Glutamatergic neuron (in vitro differentiated cells): ENCODE measurements at regions not wholly inside any gene's neighbourhood (a gene's known extent, or its start where the extent isn't known, plus 50 kb on each side); places are given as distances from the start of the nearest gene placed in this dataset.
"Not testable (repeated sequence)": the region's sequence is repeated elsewhere in the genome, so short reads cannot be mapped to it uniquely, and the experiment has no call there.

Experiments
- DNase-seq: peaks from one replicate; pipeline ENCODE4 v3.0.0; 2022
- H3K27ac Mint-ChIP-seq: one replicate; pipeline ENCODE4 v1.8.0; 2020; ENCODE audit warnings: mild to moderate bottlenecking, mixed read lengths, inconsistent platforms; ENCODE audit not compliant: unreplicated experiment
- H3K27me3 Mint-ChIP-seq: one replicate; pipeline ENCODE4 v1.8.0; 2020; ENCODE audit warnings: mild to moderate bottlenecking, moderate library complexity, mixed read lengths, inconsistent platforms; ENCODE audit not compliant: unreplicated experiment
- H3K36me3 Mint-ChIP-seq: one replicate; pipeline ENCODE4 v1.8.0; 2020; ENCODE audit warnings: mild to moderate bottlenecking, mixed read lengths, inconsistent platforms; ENCODE audit not compliant: unreplicated experiment
- H3K4me1 Mint-ChIP-seq: one replicate; pipeline ENCODE4 v1.8.0; 2020; ENCODE audit warnings: mild to moderate bottlenecking, low read depth, mixed read lengths, inconsistent platforms; ENCODE audit not compliant: unreplicated experiment
- H3K4me3 Mint-ChIP-seq: one replicate; pipeline ENCODE4 v1.8.0; 2020; ENCODE audit warnings: mild to moderate bottlenecking, mixed read lengths, inconsistent platforms; ENCODE audit not compliant: unreplicated experiment
- H3K9me3 Mint-ChIP-seq: one replicate; pipeline ENCODE4 v1.8.0; 2020; ENCODE audit warnings: mild to moderate bottlenecking, moderate library complexity, mixed read lengths, inconsistent platforms; ENCODE audit not compliant: unreplicated experiment
- TF ChIP-seq, protein P1 (sequence below): fragments of 200-600 bp; sonication (generic); IDR thresholded peaks from one replicate; pipeline ENCODE4 v1.5.0; 2021; ENCODE audit not compliant: partially characterized antibody, unreplicated experiment

DNA sequence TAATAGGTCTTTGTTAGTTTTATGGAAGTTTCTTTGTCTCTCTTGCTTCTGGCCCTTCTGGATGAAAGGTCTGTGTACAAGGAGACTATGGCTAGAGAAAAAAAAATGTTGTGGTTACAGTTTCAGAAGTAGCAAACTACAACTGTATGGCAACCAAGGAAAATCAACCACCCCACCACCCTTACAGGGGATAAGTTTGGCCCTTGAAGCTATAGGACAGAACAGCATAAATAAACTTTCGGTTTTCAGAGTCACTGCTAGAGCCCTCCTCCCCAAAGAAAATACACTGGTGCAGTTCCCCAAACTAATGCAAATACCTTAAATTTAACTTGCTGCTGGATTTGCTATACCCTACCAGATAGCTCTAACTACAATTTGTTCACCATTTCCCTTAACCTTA is 1216.7 kb downstream of the EFNA5 start:
- Mint-ChIP-seq H3K4me3 (no peak overlapping the region), H3K9me3 (no peaks in the 10 kb centered on the region)

DNA sequence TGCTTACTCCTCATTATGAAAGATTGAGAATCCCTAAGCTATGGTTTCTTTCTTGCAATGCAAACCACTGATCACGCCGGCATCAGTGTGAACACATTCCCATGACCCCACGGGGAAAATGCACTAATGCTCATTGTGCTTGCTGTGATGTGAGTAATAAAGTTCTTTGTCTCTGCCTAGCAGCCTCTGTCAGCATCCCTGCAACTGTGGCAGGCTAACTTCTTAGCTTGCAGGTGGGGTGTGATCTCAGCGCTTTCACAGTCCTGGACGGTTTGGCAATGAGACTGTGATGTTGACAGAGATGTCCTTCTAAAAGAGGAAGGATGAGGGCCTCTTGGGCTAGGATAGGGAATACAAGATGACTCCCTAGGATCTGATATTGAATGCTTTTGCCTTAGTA is 1218.7 kb downstream of the EFNA5 start:
- Mint-ChIP-seq H3K27me3 (no peaks in the 10 kb centered on the region), H3K36me3 (no peaks in the 10 kb centered on the region)

More for the DNA sequence above, 1216.7 kb downstream of the EFNA5 start:
- Mint-ChIP-seq H3K27ac (no peak overlapping the region), H3K36me3 (no peaks in the 10 kb centered on the region), H3K27me3 (no peaks in the 10 kb centered on the region), H3K4me1 (no peaks in the 10 kb centered on the region)
- TF ChIP-seq, protein P1, sequence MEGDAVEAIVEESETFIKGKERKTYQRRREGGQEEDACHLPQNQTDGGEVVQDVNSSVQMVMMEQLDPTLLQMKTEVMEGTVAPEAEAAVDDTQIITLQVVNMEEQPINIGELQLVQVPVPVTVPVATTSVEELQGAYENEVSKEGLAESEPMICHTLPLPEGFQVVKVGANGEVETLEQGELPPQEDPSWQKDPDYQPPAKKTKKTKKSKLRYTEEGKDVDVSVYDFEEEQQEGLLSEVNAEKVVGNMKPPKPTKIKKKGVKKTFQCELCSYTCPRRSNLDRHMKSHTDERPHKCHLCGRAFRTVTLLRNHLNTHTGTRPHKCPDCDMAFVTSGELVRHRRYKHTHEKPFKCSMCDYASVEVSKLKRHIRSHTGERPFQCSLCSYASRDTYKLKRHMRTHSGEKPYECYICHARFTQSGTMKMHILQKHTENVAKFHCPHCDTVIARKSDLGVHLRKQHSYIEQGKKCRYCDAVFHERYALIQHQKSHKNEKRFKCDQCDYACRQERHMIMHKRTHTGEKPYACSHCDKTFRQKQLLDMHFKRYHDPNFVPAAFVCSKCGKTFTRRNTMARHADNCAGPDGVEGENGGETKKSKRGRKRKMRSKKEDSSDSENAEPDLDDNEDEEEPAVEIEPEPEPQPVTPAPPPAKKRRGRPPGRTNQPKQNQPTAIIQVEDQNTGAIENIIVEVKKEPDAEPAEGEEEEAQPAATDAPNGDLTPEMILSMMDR: no peak
- DNase-seq: no peak

DNA sequence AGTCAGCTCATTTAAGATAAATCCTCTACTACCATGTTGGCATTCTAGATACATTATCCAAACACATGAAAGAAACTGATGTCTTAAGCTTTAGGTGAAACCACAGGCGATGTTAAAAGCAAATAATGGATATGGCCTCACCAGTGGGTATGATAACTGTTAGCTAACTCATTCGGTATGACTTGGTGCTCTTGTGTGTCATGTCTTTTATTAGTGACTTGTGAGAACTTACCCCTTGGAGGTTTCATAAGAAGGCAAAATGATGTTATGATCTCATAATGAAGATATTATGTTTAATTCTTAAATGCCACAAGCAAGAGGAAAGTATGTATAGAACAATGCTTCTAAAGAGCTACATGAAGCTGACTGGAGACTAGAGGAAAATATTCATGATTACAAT is 1227.0 kb downstream of the EFNA5 start:
- Mint-ChIP-seq H3K27me3 (no peaks in the 10 kb centered on the region), H3K27ac (no peak overlapping the region), H3K36me3 (no peaks in the 10 kb centered on the region), H3K9me3 (no peaks in the 10 kb centered on the region), H3K4me1 (peaks cover 5% of the 10 kb centered on the region), H3K4me3 (no peak overlapping the region)
- TF ChIP-seq, protein P1: no peak
- no peak for DNase-seq

More for the DNA sequence above, 1218.7 kb downstream of the EFNA5 start:
- no peak overlapping the region for H3K27ac Mint-ChIP-seq
- H3K4me3 Mint-ChIP-seq: no peak overlapping the region
- no peaks in the 10 kb centered on the region for H3K9me3 Mint-ChIP-seq
- H3K4me1 Mint-ChIP-seq: no peaks in the 10 kb centered on the region
- TF ChIP-seq, protein P1: no peak
- DNase-seq: peak; percentile 17

DNA sequence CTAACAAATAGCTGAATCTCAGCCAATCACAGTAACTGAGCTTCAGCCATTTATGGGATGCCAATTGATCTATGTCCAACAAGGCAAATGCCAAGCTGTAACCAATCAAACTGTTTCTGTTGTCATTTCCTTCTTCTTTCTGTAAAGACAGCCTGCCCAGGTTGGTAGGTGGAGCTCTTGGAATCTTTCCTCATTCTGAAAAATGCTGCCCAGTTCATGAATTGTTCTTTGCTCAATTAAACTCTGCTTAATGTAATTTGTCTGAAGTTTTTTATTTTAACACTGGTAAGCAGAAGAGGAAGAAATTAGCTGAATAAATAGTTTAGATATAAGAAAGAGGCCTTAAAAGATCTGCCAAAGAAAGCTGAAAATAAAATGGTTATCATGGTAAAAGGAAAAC is 1235.6 kb downstream of the EFNA5 start:
- Mint-ChIP-seq H3K9me3 (no peaks in the 10 kb centered on the region), H3K27me3 (no peaks in the 10 kb centered on the region), H3K4me3 (no peak overlapping the region), H3K4me1 (peaks cover 10% of the 10 kb centered on the region), H3K36me3 (no peaks in the 10 kb centered on the region), H3K27ac (no peak overlapping the region)
- no peak for DNase-seq
- TF ChIP-seq, protein P1: no peak

DNA sequence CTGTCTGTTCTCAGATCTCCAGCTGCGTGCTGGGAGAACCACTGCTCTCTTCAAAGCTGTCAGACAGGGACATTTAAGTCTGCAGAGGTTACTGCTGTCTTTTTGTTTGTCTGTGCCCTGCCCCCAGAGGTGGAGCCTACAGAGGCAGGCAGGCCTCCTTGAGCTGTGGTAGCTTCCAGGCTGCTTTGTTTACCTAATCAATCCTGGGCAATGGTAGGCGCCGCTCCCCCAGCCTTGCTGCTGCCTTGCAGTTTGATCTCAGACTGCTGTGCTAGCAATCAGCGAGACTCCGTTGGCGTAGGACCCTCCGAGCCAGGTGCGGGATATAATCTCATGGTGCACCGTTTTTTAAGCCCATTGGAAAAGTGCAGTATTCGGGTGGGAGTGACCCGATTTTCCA is 1240.0 kb downstream of the EFNA5 start:
- H3K27ac Mint-ChIP-seq, H3K4me3 Mint-ChIP-seq, DNase-seq, H3K4me1 Mint-ChIP-seq, H3K9me3 Mint-ChIP-seq, H3K36me3 Mint-ChIP-seq, H3K27me3 Mint-ChIP-seq: not testable (repeated sequence)
